Osteocyte (in vitro differentiated cells): ENCODE measurements at regions not wholly inside any gene's neighbourhood (a gene's known extent, or its start where the extent isn't known, plus 50 kb on each side); places are given as distances from the start of the nearest gene placed in this dataset.

Experiments
- DNase-seq: peaks from one replicate; pipeline ENCODE4 v3.0.0; 2021; ENCODE audit warnings: mixed read lengths; ENCODE audit not compliant: unreplicated experiment; ENCODE audit errors: extremely low spot score
- H3K27ac Mint-ChIP-seq: one replicate; pipeline ENCODE4 v1.8.0; 2021; ENCODE audit warnings: mild to moderate bottlenecking, mixed read lengths; ENCODE audit not compliant: unreplicated experiment
- H3K27me3 Mint-ChIP-seq: one replicate; pipeline ENCODE4 v1.8.0; 2021; ENCODE audit warnings: mixed read lengths; ENCODE audit not compliant: unreplicated experiment
- H3K36me3 Mint-ChIP-seq: one replicate; pipeline ENCODE4 v1.8.0; 2021; ENCODE audit warnings: mixed read lengths; ENCODE audit not compliant: unreplicated experiment
- H3K4me1 Mint-ChIP-seq: one replicate; pipeline ENCODE4 v1.8.0; 2021; ENCODE audit warnings: mixed read lengths; ENCODE audit not compliant: unreplicated experiment
- H3K4me3 Mint-ChIP-seq: one replicate; pipeline ENCODE4 v1.8.0; 2021; ENCODE audit warnings: mild to moderate bottlenecking, moderate library complexity, mixed read lengths; ENCODE audit not compliant: unreplicated experiment
- H3K9me3 Mint-ChIP-seq: one replicate; pipeline ENCODE4 v1.8.0; 2021; ENCODE audit warnings: mixed read lengths; ENCODE audit not compliant: unreplicated experiment
- TF ChIP-seq, protein P1 (sequence below): fragments of 200-600 bp; sonication (generic); IDR thresholded peaks from 2 replicates; pipeline ENCODE4 v1.5.0; 2021; ENCODE audit warnings: antibody characterized with exemption, mild to moderate bottlenecking, moderate library complexity

DNA sequence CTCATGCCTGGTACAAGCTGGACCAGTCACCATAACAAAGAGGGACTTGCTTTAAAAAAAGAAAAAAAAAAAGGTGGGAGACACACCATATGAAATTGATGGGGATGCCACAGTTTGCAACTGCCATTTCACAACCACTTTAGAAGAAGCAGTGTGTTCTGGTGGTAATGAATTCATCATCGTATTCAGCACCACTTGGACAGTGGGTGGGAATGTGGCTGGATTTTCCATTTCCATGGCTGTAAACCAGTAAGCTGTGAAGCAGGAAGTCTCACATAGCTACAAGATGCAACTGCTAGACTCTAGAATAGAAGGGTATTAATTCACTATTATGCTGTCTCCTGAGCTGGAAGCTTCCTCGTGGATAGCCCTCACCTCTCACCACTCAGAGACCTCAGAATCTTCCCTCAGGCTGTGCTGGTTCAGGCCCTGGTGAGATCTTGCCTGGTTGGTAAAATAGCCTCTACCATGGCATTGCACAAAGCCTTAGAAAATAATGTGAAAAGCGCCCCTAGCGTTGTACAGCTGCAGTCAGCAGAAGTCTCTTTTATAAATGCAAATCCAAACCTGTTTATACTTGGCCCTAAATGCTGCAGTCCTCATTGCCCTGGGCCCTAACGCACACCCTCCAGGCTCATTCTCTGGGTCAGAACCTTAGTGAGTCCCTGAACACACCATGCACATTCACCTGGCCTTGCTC lies 150.7 kb downstream of the KCTD15 start:
- TF ChIP-seq, protein P1, sequence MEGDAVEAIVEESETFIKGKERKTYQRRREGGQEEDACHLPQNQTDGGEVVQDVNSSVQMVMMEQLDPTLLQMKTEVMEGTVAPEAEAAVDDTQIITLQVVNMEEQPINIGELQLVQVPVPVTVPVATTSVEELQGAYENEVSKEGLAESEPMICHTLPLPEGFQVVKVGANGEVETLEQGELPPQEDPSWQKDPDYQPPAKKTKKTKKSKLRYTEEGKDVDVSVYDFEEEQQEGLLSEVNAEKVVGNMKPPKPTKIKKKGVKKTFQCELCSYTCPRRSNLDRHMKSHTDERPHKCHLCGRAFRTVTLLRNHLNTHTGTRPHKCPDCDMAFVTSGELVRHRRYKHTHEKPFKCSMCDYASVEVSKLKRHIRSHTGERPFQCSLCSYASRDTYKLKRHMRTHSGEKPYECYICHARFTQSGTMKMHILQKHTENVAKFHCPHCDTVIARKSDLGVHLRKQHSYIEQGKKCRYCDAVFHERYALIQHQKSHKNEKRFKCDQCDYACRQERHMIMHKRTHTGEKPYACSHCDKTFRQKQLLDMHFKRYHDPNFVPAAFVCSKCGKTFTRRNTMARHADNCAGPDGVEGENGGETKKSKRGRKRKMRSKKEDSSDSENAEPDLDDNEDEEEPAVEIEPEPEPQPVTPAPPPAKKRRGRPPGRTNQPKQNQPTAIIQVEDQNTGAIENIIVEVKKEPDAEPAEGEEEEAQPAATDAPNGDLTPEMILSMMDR = no peak
- H3K27ac Mint-ChIP-seq = no peak overlapping the region
- H3K4me3 Mint-ChIP-seq = no peak overlapping the region
- peak; percentile 46 for DNase-seq
- no peaks in the 10 kb centered on the region for H3K9me3 Mint-ChIP-seq
- no peaks in the 10 kb centered on the region for H3K36me3 Mint-ChIP-seq
- H3K4me1 Mint-ChIP-seq = peaks cover 12% of the 10 kb centered on the region
- H3K27me3 Mint-ChIP-seq = peaks cover 2% of the 10 kb centered on the region

DNA sequence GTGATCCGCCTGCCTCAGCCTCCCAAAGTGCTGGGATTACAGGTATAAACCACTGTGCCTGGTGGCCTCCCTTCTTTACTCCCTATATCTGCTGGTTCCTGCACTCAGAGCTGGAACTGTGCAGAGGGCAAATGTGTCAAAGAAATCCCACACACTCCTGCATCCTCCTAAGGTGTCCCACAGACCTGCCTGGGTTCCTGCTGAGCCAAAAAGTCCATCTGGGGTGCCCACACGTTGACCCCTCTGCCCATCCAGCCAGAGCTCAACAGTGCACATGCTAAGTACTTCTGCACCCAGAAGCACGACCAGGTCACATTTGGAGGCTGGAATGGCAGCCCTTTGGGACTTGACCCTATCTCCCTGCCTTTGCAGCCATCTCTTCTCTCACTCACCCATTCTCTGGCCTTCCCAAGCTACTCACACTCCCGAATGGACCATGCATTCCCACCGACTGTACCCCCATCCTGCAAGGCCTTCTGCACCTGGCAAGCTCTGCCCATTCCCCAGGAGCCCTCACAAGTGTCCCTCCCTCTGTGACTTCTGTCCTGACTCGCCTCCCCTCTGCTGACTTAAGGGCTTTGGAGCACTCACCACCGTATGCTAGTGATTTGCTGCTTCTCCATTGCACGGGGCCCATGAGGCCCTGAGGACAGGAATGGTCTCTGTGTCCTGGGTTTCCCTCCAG lies 152.1 kb downstream of the KCTD15 start:
- DNase-seq = peak; percentile 64
- Mint-ChIP-seq H3K27ac (no peak overlapping the region), H3K9me3 (no peaks in the 10 kb centered on the region), H3K27me3 (peaks cover 4% of the 10 kb centered on the region), H3K4me3 (no peak overlapping the region), H3K36me3 (no peaks in the 10 kb centered on the region), H3K4me1 (peaks cover 12% of the 10 kb centered on the region)
- TF ChIP-seq, protein P1 = no peak

DNA sequence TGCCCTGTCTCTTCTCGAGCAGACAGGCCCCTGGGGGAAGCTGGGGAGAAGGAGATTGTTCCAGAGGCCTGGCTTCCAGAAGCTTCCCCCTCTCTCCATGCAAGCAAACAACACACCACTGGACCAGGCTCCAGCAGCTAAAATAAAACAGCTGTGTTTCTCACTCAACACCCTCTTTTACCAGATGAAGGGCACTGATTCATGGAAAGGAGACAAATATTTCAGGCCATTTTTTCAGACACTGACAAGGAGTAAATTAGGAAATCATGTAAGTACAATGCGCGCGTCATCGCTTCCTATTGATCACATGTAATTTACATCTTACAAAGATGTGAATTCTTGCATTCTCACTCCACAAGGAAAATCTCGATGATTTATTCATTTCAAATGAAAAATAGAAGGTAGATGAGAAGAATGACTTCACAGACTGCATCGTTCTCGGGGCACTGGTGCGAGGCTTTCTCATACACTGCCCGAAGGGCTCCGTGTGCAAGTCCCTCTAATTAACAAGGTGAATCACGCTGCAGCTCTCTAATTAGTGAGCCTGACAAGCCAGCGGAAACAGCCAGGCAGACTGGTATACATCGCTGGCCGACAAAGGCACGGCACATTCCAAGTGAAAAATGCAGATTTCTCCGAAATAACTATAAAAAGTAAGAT lies 153.6 kb downstream of the KCTD15 start:
- H3K27me3 Mint-ChIP-seq = peaks cover 10% of the 10 kb centered on the region
- peak; percentile 64 for DNase-seq
- H3K4me1 Mint-ChIP-seq = peaks cover 12% of the 10 kb centered on the region
- H3K27ac Mint-ChIP-seq = no peak overlapping the region
- TF ChIP-seq, protein P1 = no peak
- no peaks in the 10 kb centered on the region for H3K36me3 Mint-ChIP-seq
- no peaks in the 10 kb centered on the region for H3K9me3 Mint-ChIP-seq
- H3K4me3 Mint-ChIP-seq = no peak overlapping the region

DNA sequence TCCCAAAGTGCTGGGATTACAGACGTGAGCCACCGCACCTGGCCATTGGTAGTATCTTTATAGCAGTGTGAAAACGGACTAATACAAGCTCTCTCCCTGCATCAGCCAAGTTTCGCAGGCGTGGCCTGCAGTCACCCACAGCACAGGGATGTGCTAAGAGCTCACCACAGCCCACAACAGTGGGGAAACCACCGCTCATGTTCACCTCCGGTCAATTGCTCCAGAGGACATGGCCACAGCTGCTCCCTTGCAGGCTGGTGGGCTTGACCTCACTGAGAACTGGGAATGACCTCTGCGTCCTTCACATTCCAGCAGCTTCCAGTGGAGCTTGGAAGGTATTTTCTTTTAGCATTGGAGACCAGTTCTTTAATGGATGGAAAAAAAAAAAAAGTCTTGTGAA lies 156.4 kb downstream of the KCTD15 start:
- Mint-ChIP-seq H3K36me3 (no peaks in the 10 kb centered on the region), H3K4me1 (no peaks in the 10 kb centered on the region), H3K9me3 (no peaks in the 10 kb centered on the region), H3K27me3 (peaks cover 13% of the 10 kb centered on the region), H3K27ac (no peak overlapping the region), H3K4me3 (no peak overlapping the region)
- TF ChIP-seq, protein P1 = no peak
- peak; percentile 48 for DNase-seq

DNA sequence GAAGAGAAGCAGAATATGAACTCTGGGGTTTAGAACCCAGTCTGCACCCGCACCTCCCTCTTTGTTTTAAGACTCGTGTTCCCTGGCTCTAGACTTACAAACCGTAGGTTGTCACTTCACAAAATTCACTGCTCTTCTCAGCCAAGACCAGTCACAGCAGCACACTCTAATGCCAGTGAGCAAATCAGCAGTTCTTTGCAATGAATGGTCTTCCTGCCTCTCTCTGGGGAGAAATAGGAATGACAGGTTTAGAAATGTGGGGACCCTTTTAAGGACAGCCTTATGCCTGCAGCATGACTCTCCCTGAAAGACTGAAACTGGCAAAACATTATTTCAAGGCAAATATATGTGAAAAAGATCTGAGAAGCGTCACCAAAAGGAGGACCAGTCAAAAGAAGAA lies 156.9 kb downstream of the KCTD15 start:
- Mint-ChIP-seq H3K27me3 (peaks cover 13% of the 10 kb centered on the region), H3K9me3 (no peaks in the 10 kb centered on the region), H3K4me1 (no peaks in the 10 kb centered on the region), H3K4me3 (no peak overlapping the region), H3K36me3 (no peaks in the 10 kb centered on the region), H3K27ac (no peak overlapping the region)
- DNase-seq = no peak
- TF ChIP-seq, protein P1 = peak; percentile 13
